ENCODE measurements at regions not wholly inside any gene's neighbourhood (a gene's known extent, or its start where the extent isn't known, plus 50 kb on each side); places are given as distances from the start of the nearest gene placed in this dataset.

DNA sequence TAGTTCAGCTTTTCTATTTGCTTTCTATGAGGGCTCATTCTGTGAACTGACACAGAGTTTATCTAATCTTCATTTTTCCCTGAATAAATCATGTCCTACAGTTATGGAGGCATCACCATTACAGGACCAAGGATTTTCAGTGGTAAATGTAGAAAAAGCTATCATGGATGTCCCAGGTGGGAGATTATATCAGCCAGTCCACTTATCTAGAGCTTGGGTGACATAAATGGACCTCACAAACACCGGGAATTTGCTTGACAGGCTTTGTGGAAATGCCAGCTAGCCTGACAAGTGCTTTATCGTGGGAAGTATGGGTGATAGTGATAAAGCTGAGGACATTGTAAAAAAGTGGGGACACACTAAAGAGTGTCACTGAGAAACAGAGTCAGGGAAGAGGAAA is 1015.2 kb upstream of the SLIT2 start:
- WGBS, 2 donors, result 27 to 30% methylated on average over 2 of the region's 2 CpGs
- TF ChIP-seq, protein P1, sequence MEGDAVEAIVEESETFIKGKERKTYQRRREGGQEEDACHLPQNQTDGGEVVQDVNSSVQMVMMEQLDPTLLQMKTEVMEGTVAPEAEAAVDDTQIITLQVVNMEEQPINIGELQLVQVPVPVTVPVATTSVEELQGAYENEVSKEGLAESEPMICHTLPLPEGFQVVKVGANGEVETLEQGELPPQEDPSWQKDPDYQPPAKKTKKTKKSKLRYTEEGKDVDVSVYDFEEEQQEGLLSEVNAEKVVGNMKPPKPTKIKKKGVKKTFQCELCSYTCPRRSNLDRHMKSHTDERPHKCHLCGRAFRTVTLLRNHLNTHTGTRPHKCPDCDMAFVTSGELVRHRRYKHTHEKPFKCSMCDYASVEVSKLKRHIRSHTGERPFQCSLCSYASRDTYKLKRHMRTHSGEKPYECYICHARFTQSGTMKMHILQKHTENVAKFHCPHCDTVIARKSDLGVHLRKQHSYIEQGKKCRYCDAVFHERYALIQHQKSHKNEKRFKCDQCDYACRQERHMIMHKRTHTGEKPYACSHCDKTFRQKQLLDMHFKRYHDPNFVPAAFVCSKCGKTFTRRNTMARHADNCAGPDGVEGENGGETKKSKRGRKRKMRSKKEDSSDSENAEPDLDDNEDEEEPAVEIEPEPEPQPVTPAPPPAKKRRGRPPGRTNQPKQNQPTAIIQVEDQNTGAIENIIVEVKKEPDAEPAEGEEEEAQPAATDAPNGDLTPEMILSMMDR (IDR thresholded peaks at IDR 0.05), result no peak
- TF ChIP-seq POLR2A (IDR thresholded peaks at IDR 0.05), result no peak
- DNase-seq (no peak), ATAC-seq (no peak)
- intact Hi-C loops (cut with DNase I), result no loop called here
- no peak overlapping the region for H3K4me3 ChIP-seq
- no peaks in the 10 kb centered on the region for H3K36me3 ChIP-seq (replicated peaks in 1 of 2; ENCODE audit: insufficient read depth in 1 of 2, low read depth in 2 of 2)
- no peaks in the 10 kb centered on the region for H3K9me3 ChIP-seq
- no peak overlapping the region for H3K27ac ChIP-seq
- H3K27me3 ChIP-seq, result no peaks in the 10 kb centered on the region
- no peaks in the 10 kb centered on the region for H3K4me1 ChIP-seq

GRCh38 chr4:19230906-19231545 is 1020.7 kb upstream of the SLIT2 start:
- ATAC-seq (no peak), DNase-seq (no peak)
- no peak overlapping the region for H3K27ac ChIP-seq
- H3K36me3 ChIP-seq (replicated peaks in 1 of 2; ENCODE audit: insufficient read depth in 1 of 2, low read depth in 2 of 2), result no peaks in the 10 kb centered on the region
- TF ChIP-seq POLR2A (IDR thresholded peaks at IDR 0.05), result no peak
- TF ChIP-seq, protein P1 (IDR thresholded peaks at IDR 0.05), result no peak
- no peaks in the 10 kb centered on the region for H3K27me3 ChIP-seq
- 46 to 51% methylated on average over 3 of the region's 3 CpGs for WGBS, 2 donors
- H3K9me3 ChIP-seq, result no peaks in the 10 kb centered on the region
- intact Hi-C loops (cut with DNase I), result no loop called here
- H3K4me1 ChIP-seq, result no peaks in the 10 kb centered on the region
- no peak overlapping the region for H3K4me3 ChIP-seq

- intact Hi-C loops (cut with DNase I), result loop anchor here (10.0 kb wide), 1 partner anchor 1457 kb away; no protein-coding TSS in a partner anchor
- no peak for DNase-seq
- TF ChIP-seq POLR2A (IDR thresholded peaks at IDR 0.05), result no peak
- TF ChIP-seq, protein P1 (IDR thresholded peaks at IDR 0.05), result no peak
These were observed 1024.0 kb upstream of the SLIT2 start for GRCh38 chr4:19227701-19228100.

GRCh38 chr4:19224820-19225219 is 1026.9 kb upstream of the SLIT2 start:
- Histone ChIP-seq H3K4me3 (no peak overlapping the region), H3K36me3 (replicated peaks in 1 of 2; ENCODE audit: insufficient read depth in 1 of 2, low read depth in 2 of 2) (no peaks in the 10 kb centered on the region), H3K4me1 (no peaks in the 10 kb centered on the region), H3K9me3 (no peaks in the 10 kb centered on the region), H3K27ac (no peak overlapping the region), H3K27me3 (peaks cover 0 to 3% of the 10 kb centered on the region in 2 donors)
- DNase-seq, result no peak
- 4 to 6% methylated on average over 2 of the region's 2 CpGs for WGBS, 2 donors
- TF ChIP-seq POLR2A (IDR thresholded peaks at IDR 0.05), result no peak
- TF ChIP-seq, protein P1 (IDR thresholded peaks at IDR 0.05), result peak in 6 of 7 experiments; percentile 17 to 46 (median 34)
- peak; percentile 47 for ATAC-seq
- intact Hi-C loops (cut with DNase I), result loop anchor here (10.0 kb wide), 1 partner anchor 1460 kb away; no protein-coding TSS in a partner anchor

More at GRCh38 chr4:19227701-19228100, 1024.0 kb upstream of the SLIT2 start:
- Histone ChIP-seq H3K27ac (no peak overlapping the region), H3K9me3 (no peaks in the 10 kb centered on the region), H3K27me3 (peaks cover 0 to 3% of the 10 kb centered on the region in 2 donors), H3K4me1 (no peaks in the 10 kb centered on the region), H3K4me3 (no peak overlapping the region), H3K36me3 (replicated peaks in 1 of 2; ENCODE audit: insufficient read depth in 1 of 2, low read depth in 2 of 2) (no peaks in the 10 kb centered on the region)
- 41 to 44% methylated on average over 4 of the region's 4 CpGs for WGBS, 2 donors
- no peak for ATAC-seq

- no peak for DNase-seq
- no peaks in the 10 kb centered on the region for H3K27me3 ChIP-seq
- H3K9me3 ChIP-seq, result no peaks in the 10 kb centered on the region
- no peaks in the 10 kb centered on the region for H3K4me1 ChIP-seq
- intact Hi-C loops (cut with DNase I), result no loop called here
- 78 to 82% methylated on average over 3 of the region's 3 CpGs for WGBS, 2 donors
- no peaks in the 10 kb centered on the region for H3K36me3 ChIP-seq (replicated peaks in 1 of 2; ENCODE audit: insufficient read depth in 1 of 2, low read depth in 2 of 2)
- H3K27ac ChIP-seq, result no peak overlapping the region
- no peak for ATAC-seq
- TF ChIP-seq, protein P1 (IDR thresholded peaks at IDR 0.05), result no peak
- no peak for TF ChIP-seq POLR2A (IDR thresholded peaks at IDR 0.05)
- H3K4me3 ChIP-seq, result no peak overlapping the region
These were observed 1035.2 kb upstream of the SLIT2 start for GRCh38 chr4:19216476-19216875.
